ENCODE measurements at regions not wholly inside any gene's neighbourhood (a gene's known extent, or its start where the extent isn't known, plus 50 kb on each side); places are given as distances from the start of the nearest gene placed in this dataset.

DNA sequence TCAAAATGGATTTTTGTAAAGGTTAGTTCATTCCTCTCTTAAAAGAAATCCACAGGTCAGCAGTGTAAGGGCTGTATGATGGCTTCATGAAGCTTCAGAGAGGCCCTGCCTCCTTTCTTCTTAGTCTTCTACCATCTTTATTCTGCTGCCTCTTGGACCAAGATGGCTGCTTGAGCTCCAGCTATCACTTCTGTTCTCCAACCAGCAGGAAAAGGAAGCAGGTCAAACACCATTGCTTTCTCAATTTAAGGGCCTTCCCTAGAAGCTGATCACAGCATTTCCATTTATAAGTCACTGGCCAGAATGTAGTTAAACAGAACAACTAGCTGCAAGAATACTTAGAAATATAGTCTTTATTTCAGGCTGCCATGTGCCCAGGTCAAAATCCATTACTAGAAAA is 336.8 kb upstream of the KLF3 start:
- Histone ChIP-seq H3K9me3 (ENCODE audit: severe bottlenecking) (no peaks in the 10 kb centered on the region), H3K4me3 (ENCODE audit: severe bottlenecking) (no peak overlapping the region), H3K4me1 (ENCODE audit: insufficient read depth, poor library complexity, severe bottlenecking) (peaks cover 9% of the 10 kb centered on the region), H3K27me3 (ENCODE audit: insufficient read depth, poor library complexity, severe bottlenecking) (no peaks in the 10 kb centered on the region), H3K36me3 (ENCODE audit: low read depth) (no peaks in the 10 kb centered on the region), H3K27ac (ENCODE audit: poor library complexity, severe bottlenecking) (no peak overlapping the region)
- ATAC-seq (ENCODE audit: low read depth) (no peak), DNase-seq (ENCODE audit: low spot score) (no peak)
- TF ChIP-seq, protein P1, sequence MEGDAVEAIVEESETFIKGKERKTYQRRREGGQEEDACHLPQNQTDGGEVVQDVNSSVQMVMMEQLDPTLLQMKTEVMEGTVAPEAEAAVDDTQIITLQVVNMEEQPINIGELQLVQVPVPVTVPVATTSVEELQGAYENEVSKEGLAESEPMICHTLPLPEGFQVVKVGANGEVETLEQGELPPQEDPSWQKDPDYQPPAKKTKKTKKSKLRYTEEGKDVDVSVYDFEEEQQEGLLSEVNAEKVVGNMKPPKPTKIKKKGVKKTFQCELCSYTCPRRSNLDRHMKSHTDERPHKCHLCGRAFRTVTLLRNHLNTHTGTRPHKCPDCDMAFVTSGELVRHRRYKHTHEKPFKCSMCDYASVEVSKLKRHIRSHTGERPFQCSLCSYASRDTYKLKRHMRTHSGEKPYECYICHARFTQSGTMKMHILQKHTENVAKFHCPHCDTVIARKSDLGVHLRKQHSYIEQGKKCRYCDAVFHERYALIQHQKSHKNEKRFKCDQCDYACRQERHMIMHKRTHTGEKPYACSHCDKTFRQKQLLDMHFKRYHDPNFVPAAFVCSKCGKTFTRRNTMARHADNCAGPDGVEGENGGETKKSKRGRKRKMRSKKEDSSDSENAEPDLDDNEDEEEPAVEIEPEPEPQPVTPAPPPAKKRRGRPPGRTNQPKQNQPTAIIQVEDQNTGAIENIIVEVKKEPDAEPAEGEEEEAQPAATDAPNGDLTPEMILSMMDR (IDR thresholded peaks at IDR 0.05; ENCODE audit: poor library complexity, severe bottlenecking), result no peak

DNA sequence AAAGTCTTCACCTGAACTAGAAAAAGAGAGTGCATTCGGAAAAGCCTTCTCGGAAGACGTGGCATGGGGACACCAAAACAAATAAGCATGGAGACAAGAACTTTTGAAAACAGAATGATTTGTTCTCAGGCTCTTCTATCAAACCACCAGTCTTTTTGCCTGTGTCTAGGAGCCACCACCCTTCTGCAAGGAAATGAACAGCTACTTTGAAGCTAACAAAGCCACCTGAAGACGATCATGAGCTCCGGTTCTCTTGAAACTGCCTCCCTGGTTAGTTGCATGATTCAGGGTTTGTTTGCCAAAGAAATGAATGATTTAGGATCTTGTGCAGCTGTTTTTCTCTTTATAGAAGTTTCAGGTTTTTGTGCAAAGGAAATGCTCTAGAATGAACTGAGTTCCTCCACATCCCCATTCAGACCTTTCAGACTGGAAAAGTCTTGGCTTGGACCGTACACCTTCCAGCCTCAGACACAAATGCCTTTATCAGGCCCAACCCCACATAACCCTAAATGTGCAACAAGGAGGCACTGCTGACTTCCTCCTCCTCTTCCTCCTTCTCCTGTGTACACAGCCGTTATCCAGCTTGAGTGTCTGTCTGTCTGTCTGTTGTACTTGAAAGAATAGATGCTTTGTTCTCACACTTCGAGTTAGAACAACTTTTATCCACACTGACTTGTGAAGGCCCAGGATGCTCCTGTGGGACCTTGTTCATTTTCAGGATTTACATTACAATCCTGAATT is 334.8 kb upstream of the KLF3 start:
- H3K4me1 ChIP-seq (ENCODE audit: insufficient read depth, poor library complexity, severe bottlenecking), result peaks cover 12% of the 10 kb centered on the region
- no peaks in the 10 kb centered on the region for H3K27me3 ChIP-seq (ENCODE audit: insufficient read depth, poor library complexity, severe bottlenecking)
- ATAC-seq (ENCODE audit: low read depth) (no peak), DNase-seq (ENCODE audit: low spot score) (no peak)
- TF ChIP-seq, protein P1 (IDR thresholded peaks at IDR 0.05; ENCODE audit: poor library complexity, severe bottlenecking), result no peak
- no peak overlapping the region for H3K27ac ChIP-seq (ENCODE audit: poor library complexity, severe bottlenecking)
- H3K36me3 ChIP-seq (ENCODE audit: low read depth), result no peaks in the 10 kb centered on the region
- no peaks in the 10 kb centered on the region for H3K9me3 ChIP-seq (ENCODE audit: severe bottlenecking)
- H3K4me3 ChIP-seq (ENCODE audit: severe bottlenecking), result no peak overlapping the region

DNA sequence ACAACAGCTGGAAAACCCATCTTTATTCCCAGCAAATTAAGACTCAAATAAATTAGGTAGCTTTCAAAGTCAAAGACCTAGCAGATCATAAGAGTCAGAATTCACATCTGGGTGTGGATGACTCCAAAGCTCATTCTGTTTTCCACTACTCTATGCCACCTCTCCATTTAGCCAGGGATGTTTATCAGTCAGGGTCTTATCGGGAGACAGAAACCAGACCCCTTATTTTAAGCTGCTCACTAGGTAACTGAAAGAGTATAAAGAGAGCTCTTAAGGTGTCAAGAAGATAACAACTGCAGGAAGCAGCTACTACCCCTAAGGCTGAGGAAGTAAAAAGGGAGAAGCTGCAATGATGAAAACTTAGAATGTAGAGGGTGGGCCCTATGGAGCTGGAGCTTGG is 333.7 kb upstream of the KLF3 start:
- TF ChIP-seq, protein P1 (IDR thresholded peaks at IDR 0.05; ENCODE audit: poor library complexity, severe bottlenecking), result no peak
- Histone ChIP-seq H3K27ac (ENCODE audit: poor library complexity, severe bottlenecking) (no peak overlapping the region), H3K27me3 (ENCODE audit: insufficient read depth, poor library complexity, severe bottlenecking) (no peaks in the 10 kb centered on the region), H3K9me3 (ENCODE audit: severe bottlenecking) (no peaks in the 10 kb centered on the region), H3K4me1 (ENCODE audit: insufficient read depth, poor library complexity, severe bottlenecking) (peaks cover 24% of the 10 kb centered on the region), H3K36me3 (ENCODE audit: low read depth) (no peaks in the 10 kb centered on the region), H3K4me3 (ENCODE audit: severe bottlenecking) (no peak overlapping the region)
- DNase-seq (ENCODE audit: low spot score) (no peak), ATAC-seq (ENCODE audit: low read depth) (no peak)

DNA sequence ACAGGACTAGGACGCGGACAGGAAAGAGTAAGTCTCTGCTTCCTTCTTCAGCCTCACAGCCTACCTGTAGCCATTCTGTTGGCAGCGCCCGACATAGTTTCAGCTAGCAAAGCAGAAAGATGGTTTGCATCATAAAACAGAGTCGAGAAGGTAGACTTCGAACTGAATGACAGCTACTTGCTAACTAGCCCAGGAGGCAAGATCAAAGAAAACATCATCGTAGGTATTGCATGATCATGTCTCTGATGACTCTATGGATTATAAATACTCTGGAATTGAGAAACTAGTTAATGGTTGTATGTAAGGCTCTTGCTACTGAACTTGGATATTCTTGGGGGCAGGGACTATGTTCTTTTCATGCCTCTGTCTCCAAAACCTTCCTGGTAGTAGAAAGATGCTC is 333.1 kb upstream of the KLF3 start:
- Histone ChIP-seq H3K4me3 (ENCODE audit: severe bottlenecking) (no peak overlapping the region), H3K27ac (ENCODE audit: poor library complexity, severe bottlenecking) (no peak overlapping the region), H3K27me3 (ENCODE audit: insufficient read depth, poor library complexity, severe bottlenecking) (no peaks in the 10 kb centered on the region), H3K36me3 (ENCODE audit: low read depth) (no peaks in the 10 kb centered on the region), H3K4me1 (ENCODE audit: insufficient read depth, poor library complexity, severe bottlenecking) (peaks cover 28% of the 10 kb centered on the region), H3K9me3 (ENCODE audit: severe bottlenecking) (no peaks in the 10 kb centered on the region)
- ATAC-seq (ENCODE audit: low read depth), result no peak
- TF ChIP-seq, protein P1 (IDR thresholded peaks at IDR 0.05; ENCODE audit: poor library complexity, severe bottlenecking), result no peak
- no peak for DNase-seq (ENCODE audit: low spot score)

DNA sequence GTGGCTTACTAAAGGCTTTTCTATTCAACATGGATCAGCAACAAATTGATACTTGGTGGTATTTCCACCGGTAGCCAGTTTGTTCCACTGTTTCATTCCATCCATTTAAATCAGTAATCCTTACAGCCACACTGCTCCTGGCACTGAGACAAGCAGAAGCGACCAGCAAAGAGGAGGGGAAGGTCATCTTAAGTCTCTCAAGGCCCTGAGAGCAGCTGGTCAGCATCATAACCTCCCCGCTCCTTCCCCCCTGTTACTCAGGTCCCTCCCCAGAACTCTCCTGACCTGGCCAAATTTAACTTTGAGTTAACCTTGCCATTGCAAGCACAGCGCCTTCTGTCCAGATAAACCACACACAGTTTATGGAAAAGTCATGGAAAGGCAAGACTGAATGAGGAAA is 331.3 kb upstream of the KLF3 start:
- DNase-seq (ENCODE audit: low spot score), result no peak
- H3K27me3 ChIP-seq (ENCODE audit: insufficient read depth, poor library complexity, severe bottlenecking), result no peaks in the 10 kb centered on the region
- no peaks in the 10 kb centered on the region for H3K36me3 ChIP-seq (ENCODE audit: low read depth)
- H3K4me1 ChIP-seq (ENCODE audit: insufficient read depth, poor library complexity, severe bottlenecking), result peaks cover 28% of the 10 kb centered on the region
- no peak overlapping the region for H3K27ac ChIP-seq (ENCODE audit: poor library complexity, severe bottlenecking)
- TF ChIP-seq, protein P1 (IDR thresholded peaks at IDR 0.05; ENCODE audit: poor library complexity, severe bottlenecking), result no peak
- no peak for ATAC-seq (ENCODE audit: low read depth)
- no peak overlapping the region for H3K4me3 ChIP-seq (ENCODE audit: severe bottlenecking)
- no peaks in the 10 kb centered on the region for H3K9me3 ChIP-seq (ENCODE audit: severe bottlenecking)

Measured in RWPE2 (cell line).